GM20000 (cell line): ENCODE measurements at regions not wholly inside any gene's neighbourhood (a gene's known extent, or its start where the extent isn't known, plus 50 kb on each side); places are given as distances from the start of the nearest gene placed in this dataset.
"Not testable (repeated sequence)": the region's sequence is repeated elsewhere in the genome, so short reads cannot be mapped to it uniquely, and the experiment has no call there.

Experiments
- DNase-seq: peaks from one replicate; pipeline ENCODE4 v3.0.0; 2012; ENCODE audit warnings: low spot score
- TF ChIP-seq, protein P1 (sequence below): IDR thresholded peaks from 2 replicates; pipeline ENCODE4 v1.5.1; 2012; ENCODE audit warnings: mild to moderate bottlenecking, control low read depth; ENCODE audit errors: extremely low read depth, missing control alignments

DNA sequence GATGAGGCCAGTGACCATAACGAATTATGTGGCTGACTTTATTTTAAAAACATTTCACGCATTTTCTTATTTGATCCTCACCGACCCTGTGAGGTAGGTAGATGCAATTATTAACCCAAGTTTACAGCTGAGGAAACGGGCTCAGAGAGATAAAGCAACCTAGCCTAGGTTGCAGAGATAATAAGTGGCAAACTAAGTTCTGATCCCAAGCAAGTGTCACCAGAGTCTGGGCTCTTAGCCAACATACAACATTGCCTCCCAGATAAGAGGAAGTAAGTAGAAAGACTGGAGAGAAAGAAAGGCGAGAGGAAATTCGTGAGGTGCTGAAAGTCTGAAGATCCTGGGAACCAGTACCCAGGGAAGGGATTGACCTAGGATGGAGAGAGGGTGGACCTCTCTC, 77.4 kb upstream of the GPR50 start:
- TF ChIP-seq, protein P1, sequence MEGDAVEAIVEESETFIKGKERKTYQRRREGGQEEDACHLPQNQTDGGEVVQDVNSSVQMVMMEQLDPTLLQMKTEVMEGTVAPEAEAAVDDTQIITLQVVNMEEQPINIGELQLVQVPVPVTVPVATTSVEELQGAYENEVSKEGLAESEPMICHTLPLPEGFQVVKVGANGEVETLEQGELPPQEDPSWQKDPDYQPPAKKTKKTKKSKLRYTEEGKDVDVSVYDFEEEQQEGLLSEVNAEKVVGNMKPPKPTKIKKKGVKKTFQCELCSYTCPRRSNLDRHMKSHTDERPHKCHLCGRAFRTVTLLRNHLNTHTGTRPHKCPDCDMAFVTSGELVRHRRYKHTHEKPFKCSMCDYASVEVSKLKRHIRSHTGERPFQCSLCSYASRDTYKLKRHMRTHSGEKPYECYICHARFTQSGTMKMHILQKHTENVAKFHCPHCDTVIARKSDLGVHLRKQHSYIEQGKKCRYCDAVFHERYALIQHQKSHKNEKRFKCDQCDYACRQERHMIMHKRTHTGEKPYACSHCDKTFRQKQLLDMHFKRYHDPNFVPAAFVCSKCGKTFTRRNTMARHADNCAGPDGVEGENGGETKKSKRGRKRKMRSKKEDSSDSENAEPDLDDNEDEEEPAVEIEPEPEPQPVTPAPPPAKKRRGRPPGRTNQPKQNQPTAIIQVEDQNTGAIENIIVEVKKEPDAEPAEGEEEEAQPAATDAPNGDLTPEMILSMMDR = no peak

DNA sequence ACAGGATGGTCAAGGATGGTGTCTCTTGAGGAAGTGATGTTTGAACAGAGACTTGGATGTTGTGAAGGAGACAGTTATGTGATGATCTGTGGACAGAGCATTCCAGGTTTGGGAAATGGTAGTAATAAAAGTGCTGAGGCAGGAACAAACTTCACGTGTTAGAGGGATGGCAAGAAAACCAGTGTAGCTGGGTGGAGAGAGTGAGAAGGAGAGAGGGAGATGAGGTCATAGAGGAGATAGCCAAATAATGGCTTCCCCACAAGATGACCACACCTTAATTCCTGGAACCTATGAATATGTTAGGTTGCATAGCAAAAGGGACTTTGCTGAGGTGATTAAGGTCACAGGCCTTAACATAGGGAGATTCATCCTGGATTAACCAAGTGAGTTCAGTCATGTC, 75.6 kb upstream of the GPR50 start:
- TF ChIP-seq, protein P1 = no peak

More for the DNA sequence above, 77.4 kb upstream of the GPR50 start:
- DNase-seq = no peak

DNA sequence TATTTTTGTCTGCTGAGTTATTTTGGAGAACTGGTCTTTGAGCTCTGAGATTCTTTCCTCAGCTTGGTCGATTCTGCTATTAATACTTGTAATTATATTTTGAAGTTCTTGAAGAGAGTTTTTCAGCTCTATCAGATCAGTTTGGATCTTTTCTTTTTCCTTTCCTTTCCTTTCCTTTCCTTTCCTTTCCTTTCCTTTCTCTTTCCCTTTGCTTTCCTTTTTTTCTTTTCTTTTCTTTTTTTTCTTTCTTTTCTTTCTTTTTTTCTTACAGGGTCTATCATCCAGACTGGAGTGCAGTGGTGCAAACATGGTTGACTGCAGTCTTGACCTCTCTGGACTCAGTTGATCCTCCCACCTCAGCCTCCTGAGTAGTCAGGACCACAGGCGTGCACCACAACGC, 63.2 kb upstream of the GPR50 start:
- DNase-seq = not testable (repeated sequence)

More for the DNA sequence above, 75.6 kb upstream of the GPR50 start:
- DNase-seq = no peak
